Hematopoietic multipotent progenitor cell treated with erythropoietin and hydrocortisone succinate and interleukin-3 and kit ligand, for 15 days (in vitro differentiated cells): ENCODE measurements at regions not wholly inside any gene's neighbourhood (a gene's known extent, or its start where the extent isn't known, plus 50 kb on each side); places are given as distances from the start of the nearest gene placed in this dataset.
"Not testable (repeated sequence)": the region's sequence is repeated elsewhere in the genome, so short reads cannot be mapped to it uniquely, and the experiment has no call there.

Experiments
- DNase-seq: peaks from one replicate; pipeline ENCODE4 v3.0.0-alpha.2; 2015; ENCODE audit warnings: low spot score

DNA sequence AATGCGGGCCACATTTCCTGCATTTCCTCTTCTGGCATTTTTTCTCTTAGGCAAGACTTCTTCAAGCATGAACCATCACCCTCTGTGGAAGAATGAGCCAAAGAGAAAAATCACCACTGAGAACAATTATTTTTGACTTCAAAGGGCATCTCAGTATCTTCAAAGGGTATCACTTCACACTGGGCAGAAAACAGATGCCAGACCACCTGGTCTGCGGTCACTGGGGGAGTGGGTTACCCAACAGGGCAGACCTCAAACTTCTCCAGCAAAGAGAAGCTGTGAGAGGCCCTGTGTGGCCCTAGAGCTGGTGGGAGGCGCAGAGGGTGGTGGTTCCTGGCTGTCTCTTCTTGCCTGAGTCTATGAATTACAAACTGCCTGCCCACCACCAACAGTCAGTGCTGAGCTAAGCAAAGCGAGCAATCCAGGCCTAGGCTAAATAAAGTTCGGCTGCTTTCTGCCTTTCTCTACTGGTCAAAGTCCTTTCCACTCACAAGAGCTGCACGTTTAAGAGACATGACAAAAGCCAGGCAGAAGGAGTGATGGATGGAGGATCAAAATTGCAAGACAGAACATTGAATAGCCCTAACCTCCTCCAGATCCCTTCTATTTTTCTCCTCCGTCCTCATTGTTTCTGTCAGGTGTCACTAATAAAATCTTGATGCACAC, 602.7 kb upstream of the CDH5 start:
- no peak for DNase-seq

DNA sequence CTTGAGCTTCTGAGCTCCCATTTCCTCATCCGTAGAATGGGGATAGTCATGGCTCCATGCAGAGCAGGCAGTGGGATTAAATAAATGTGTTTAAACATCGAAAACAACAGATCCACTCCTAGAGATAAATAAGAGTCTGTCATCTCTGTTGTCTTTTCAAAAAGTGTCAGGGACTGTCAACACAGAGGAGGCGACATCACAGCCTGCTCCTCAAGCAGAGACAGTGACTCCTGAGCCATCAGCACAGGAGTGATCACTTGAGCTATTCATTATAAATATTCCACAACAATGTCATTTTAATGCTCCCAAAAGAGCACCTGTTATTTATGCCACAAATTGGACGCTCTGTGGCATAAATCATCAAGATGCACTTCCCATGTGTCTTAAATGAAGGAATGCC, 605.6 kb upstream of the CDH5 start:
- no peak for DNase-seq

DNA sequence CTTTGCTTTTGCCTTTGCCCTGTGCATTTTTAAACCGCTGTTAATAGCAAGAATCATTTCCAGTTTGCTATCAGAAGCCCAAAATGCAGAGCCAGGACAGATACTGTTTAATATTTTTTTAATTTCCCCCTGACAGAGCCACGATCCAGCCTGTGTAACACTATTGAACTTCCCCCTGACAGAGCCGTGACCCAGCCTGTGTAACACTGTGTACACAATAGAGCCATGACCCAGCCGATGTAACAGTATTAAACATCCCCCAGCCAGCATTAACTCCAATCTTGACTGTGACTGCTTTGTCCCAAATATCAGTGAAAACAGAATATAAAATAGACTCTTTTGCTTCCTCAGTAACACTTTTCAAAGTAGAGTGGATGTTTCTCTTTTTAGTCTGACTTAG, 607.9 kb upstream of the CDH5 start:
- no peak for DNase-seq

DNA sequence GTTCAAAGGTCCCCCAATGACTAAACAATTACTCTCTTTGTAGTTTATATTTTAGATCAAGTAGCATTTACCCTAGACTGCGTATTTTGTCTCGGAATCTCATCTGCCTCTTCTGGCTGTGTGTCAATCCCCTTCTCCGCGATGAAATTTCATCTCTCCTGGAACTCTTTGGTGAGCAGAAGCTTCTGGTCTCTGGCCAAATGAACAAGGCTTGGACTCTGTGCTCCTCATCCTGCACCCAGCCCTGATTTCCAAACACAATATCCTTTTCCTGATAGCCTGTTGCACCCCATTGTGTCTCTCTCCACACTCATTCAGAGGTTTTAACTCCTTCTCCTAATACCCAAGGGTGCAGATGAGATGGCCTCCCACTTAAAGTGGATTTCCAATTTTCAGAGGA, 609.4 kb upstream of the CDH5 start:
- no peak for DNase-seq

DNA sequence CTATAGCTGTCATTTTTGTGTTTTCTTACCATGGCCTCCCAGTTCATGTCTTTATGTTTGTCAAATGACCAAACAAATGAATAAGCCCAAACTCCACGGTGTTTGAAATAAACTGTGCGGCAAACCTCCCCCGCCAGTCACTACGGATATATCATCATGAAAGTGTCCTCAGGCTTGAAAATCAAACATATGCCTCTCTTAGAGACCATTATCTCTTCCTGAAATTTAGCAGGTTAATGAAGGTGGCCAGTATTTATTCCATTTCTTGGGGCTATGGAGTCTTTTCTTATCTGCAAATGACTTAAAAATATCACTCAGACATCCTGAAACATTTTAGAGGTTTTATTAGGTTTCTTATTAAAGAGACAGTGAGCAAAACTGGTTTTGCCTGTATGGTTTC, 610.3 kb upstream of the CDH5 start:
- no peak for DNase-seq

- no peak for DNase-seq
Observed at GRCh38 chr16:65754820-65755691, 611.4 kb upstream of the CDH5 start.

DNA sequence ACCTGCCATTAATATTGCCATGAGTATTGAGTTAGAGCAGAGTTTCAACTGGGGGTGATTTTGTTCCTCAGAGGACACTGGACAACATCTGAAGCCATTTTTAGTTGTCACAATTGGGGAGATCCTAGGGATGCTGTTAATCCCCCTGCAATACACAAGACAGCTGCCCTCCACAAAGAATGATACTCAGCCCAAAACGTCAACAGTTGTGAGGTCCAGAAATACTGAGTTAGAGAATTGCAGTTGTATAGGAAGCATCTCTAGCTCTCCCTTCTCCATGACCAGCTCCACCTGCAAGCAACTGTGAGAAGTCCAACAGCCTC, 614.0 kb upstream of the CDH5 start:
- no peak for DNase-seq

GRCh38 chr16:65751622-65752521, 614.6 kb upstream of the CDH5 start:
- no peak for DNase-seq

- no peak for DNase-seq
Observed at GRCh38 chr16:65749506-65749905, 617.0 kb upstream of the CDH5 start.

GRCh38 chr16:65746941-65747340, 619.5 kb upstream of the CDH5 start:
- DNase-seq: no peak

DNA sequence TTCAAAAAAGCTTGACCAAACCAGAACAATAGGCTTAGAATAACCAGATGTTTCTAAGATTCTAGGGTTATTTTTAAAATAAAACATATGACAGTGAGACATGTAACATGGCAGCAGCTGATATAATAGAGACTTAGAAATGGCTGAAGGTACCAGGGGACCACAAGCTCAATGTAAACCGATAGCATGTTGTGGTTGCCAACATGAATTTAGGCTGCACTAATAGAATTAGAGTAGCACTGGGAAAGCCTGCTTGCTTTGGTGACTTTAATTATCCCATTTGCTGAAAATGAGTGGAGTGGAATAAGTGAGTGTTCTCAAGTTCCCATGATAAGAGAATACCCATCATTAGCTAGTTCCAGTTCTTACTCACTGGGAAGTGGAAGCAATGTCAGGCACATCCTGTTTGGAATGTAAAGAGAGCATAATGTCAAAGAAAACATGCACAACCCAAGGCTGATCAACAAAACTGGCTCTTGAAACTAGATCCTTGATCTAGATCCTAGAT, 621.2 kb upstream of the CDH5 start:
- DNase-seq: no peak

DNA sequence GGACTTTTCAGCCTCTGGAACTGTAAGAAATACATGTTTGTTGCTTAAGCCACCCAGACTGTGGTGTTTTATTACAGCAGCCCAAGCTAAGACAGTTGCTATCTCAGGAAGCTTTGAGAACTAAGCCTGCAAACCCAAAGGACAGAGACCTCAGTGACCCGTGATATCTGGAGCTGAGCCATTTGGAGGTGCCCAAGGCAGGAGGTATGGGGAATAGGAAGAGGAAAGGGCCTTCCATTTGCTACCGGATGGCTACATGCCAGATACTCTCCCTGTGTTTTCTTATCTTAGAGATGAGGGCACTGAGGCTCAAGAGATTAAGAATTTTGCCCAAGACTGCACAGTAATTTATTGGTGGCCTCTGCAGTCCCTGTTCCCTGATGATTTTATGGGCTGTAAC, 622.1 kb upstream of the CDH5 start:
- no peak for DNase-seq

GRCh38 chr16:65743558-65743957, 621.7 kb upstream of the CDH11 start:
- no peak for DNase-seq

- no peak for DNase-seq
Observed at GRCh38 chr16:65740711-65741110, 618.8 kb upstream of the CDH11 start.

DNA sequence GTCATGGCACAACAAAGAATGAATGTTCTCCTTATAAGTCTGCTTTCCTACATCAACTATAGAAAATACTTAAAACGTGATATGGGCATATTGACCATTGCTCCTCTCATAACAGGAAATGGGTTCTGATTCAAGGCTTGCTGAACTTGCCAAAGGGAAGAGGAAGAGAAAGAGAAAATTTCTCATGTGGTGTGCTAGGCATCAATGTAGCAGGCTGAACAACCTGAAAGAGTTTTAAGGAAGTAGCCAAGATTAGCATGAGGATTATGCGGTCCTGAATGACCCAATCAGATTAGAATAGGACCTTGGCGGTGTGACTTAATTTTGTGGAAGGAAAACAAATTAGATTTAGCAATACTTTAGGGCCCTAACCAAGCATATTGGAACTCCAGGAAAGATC, 617.7 kb upstream of the CDH11 start:
- no peak for DNase-seq

GRCh38 chr16:65737831-65738230, 616.0 kb upstream of the CDH11 start:
- DNase-seq: no peak

DNA sequence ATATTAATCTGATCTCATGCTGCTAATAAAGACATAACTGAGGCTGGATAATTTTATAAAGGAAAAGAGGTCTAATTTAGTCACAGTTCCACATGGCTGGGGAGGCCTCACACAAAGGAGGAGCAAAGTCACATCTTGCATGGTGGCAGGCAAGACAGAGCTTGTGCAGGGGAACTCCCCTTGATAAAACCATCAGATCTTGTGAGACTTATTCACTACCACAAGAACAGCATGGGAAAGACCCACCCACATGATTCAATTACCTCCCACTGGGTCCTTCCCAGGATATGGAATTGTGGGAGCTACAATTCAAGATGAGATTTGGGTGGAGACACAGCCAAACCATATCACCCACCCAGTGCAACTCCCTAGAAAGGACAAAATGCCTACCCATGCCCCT, 613.8 kb upstream of the CDH11 start:
- DNase-seq: not testable (repeated sequence)

DNA sequence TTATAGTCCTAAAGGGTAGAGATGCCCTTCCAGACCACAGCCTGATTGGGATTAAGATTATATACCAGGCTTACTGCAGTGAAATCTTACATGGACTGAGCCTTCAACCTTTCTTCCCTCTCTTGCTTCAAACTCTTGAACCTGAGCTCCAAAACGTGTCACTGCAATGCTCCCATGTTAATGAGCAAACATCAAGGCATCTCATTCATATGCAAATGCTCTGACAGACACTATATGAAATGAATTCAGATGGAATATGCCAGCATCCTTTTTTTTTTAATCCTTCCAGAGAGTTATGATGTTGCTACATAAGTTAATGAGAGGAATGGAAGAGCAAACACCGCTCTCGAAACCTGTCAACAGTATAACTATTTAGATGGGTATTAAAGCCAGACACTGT, 611.9 kb upstream of the CDH11 start:
- no peak for DNase-seq

GRCh38 chr16:65731833-65732232, 610.0 kb upstream of the CDH11 start:
- no peak for DNase-seq

DNA sequence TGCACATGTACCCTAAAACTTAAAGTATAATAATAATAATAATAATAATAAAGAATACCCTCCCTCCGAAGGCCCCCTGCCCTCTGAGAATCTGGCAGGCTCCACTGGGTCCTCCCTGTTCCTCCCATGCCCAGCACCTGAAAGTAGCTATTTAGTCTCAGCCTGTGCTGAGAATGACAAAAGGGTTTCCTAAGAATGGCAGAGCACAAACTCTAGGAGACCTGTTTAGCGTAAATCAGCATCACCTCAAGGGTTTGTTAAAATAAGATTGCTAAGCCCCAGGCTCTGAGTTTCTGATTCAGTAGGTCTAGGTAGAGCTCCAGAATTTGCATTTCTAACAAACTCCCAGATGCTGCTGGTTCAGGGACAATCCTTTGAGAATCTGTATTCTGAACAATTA, 606.8 kb upstream of the CDH11 start:
- DNase-seq: no peak

GRCh38 chr16:65728167-65728566, 606.3 kb upstream of the CDH11 start:
- DNase-seq: no peak

- no peak for DNase-seq
Observed at GRCh38 chr16:65727534-65728137, 605.8 kb upstream of the CDH11 start.
